Neuronal stem cell (in vitro differentiated cells): ENCODE measurements at regions not wholly inside any gene's neighbourhood (a gene's known extent, or its start where the extent isn't known, plus 50 kb on each side); places are given as distances from the start of the nearest gene placed in this dataset.

Experiments
- DNase-seq: peaks from one replicate; pipeline ENCODE4 v3.0.0-alpha.2; 2013; ENCODE audit warnings: low spot score
- H2AFZ ChIP-seq: one replicate; pipeline ENCODE4 v1.6.1; 2013; ENCODE audit warnings: mild to moderate bottlenecking, low read length, inconsistent platforms
- H2AK5ac ChIP-seq: 2 replicates; pipeline ENCODE4 v1.6.1; 2013; ENCODE audit warnings: low read depth, mild to moderate bottlenecking, inconsistent platforms, low read length, moderate library complexity, mixed read lengths
- H2BK120ac ChIP-seq: 2 replicates; pipeline ENCODE4 v1.6.1; 2013; ENCODE audit warnings: low read depth, mild to moderate bottlenecking, inconsistent platforms, low read length, moderate library complexity, mixed read lengths
- H2BK12ac ChIP-seq: one replicate; pipeline ENCODE4 v1.6.1; 2013; ENCODE audit warnings: low read length, inconsistent platforms
- H2BK15ac ChIP-seq: 2 replicates; pipeline ENCODE4 v1.6.1; 2013; ENCODE audit warnings: mild to moderate bottlenecking, low read length, inconsistent platforms, mixed read lengths
- H2BK5ac ChIP-seq: one replicate; pipeline ENCODE4 v1.6.1; 2013; ENCODE audit warnings: inconsistent platforms, mild to moderate bottlenecking, low read length, moderate library complexity
- H3K14ac ChIP-seq: one replicate; pipeline ENCODE4 v1.6.1; 2013; ENCODE audit warnings: low read length, inconsistent platforms
- H3K18ac ChIP-seq: 2 replicates; pipeline ENCODE4 v1.6.1; 2013; ENCODE audit warnings: low read length, inconsistent platforms
- H3K23ac ChIP-seq: 2 replicates; pipeline ENCODE4 v1.6.1; 2013; ENCODE audit warnings: low read depth, mild to moderate bottlenecking, mixed read lengths, low read length, inconsistent platforms; ENCODE audit not compliant: poor library complexity
- H3K27ac ChIP-seq: replicated peaks from 3 replicates; pipeline ENCODE4 v1.5.1; 2013; ENCODE audit warnings: low read length, inconsistent platforms
- H3K27me3 ChIP-seq, 3 experiments: 2 replicates each; pipeline ENCODE4 v1.6.1; 2013; ENCODE audit warnings: low read length in 3 of 3, mild to moderate bottlenecking in 2 of 3, inconsistent platforms in 1 of 3, low read depth in 1 of 3, mixed read lengths in 1 of 3, moderate library complexity in 1 of 3; ENCODE audit not compliant: control insufficient read depth in 3 of 3, insufficient read depth in 3 of 3
- H3K36me3 ChIP-seq, 2 donors: replicated peaks in 1 of 2; 2 replicates each; pipeline ENCODE4 v1.6.1; 2013; ENCODE audit warnings: low read length in 2 of 2; ENCODE audit not compliant: control insufficient read depth in 2 of 2, insufficient read depth in 2 of 2
- H3K4ac ChIP-seq: 2 replicates; pipeline ENCODE4 v1.6.1; 2013; ENCODE audit warnings: inconsistent platforms, mild to moderate bottlenecking, low read length, moderate library complexity
- H3K4me1 ChIP-seq, 2 donors: 1 replicate in 1 of 2; 2 replicates in 1 of 2; pipeline ENCODE4 v1.6.1; 2013; ENCODE audit warnings: low read length in 2 of 2, low read depth in 1 of 2; ENCODE audit not compliant: control insufficient read depth in 2 of 2, insufficient read depth in 1 of 2
- H3K4me2 ChIP-seq: one replicate; pipeline ENCODE4 v1.6.1; 2013; ENCODE audit warnings: mild to moderate bottlenecking, low read length, inconsistent platforms; ENCODE audit not compliant: insufficient read depth, poor library complexity, severe bottlenecking
- H3K4me3 ChIP-seq, 2 donors: 2 replicates each; pipeline ENCODE4 v1.5.1; 2013; ENCODE audit warnings: low read length in 2 of 2, mild to moderate bottlenecking in 2 of 2, inconsistent platforms in 1 of 2, moderate library complexity in 1 of 2
- H3K79me1 ChIP-seq: one replicate; pipeline ENCODE4 v1.6.1; 2013; ENCODE audit warnings: low read depth, mild to moderate bottlenecking, inconsistent platforms, low read length, moderate library complexity
- H3K9ac ChIP-seq: one replicate; pipeline ENCODE4 v1.6.1; 2013; ENCODE audit warnings: mild to moderate bottlenecking, low read depth, low read length, inconsistent platforms; ENCODE audit not compliant: poor library complexity
- H3K9me3 ChIP-seq, 2 donors: replicated peaks in 1 of 2; 2 replicates each; pipeline versions ENCODE3 to v1.6.1; 2013; ENCODE audit warnings: low read length in 2 of 2, mild to moderate bottlenecking in 2 of 2, inconsistent platforms in 1 of 2, low read depth in 1 of 2, mixed read lengths in 1 of 2, moderate library complexity in 1 of 2; ENCODE audit not compliant: control insufficient read depth in 2 of 2, insufficient read depth in 1 of 2
- H4K8ac ChIP-seq: one replicate; pipeline ENCODE4 v1.6.1; 2013; ENCODE audit warnings: low read depth, mild to moderate bottlenecking, inconsistent platforms, low read length, moderate library complexity
- H4K91ac ChIP-seq: one replicate; pipeline ENCODE4 v1.6.1; 2013; ENCODE audit warnings: low read length, low read depth, mild to moderate bottlenecking, inconsistent platforms; ENCODE audit not compliant: poor library complexity
- WGBS, 2 donors: extraction: QIAGEN DNeasy Blood & Tissue Kit; methylation state at CpG; one replicate each; pipeline ENCODE4 v1.1.7; 2013; ENCODE audit warnings: missing lambda C conversion rate in 2 of 2, mixed read lengths in 1 of 2; ENCODE audit not compliant: insufficient read length in 2 of 2, insufficient replicate concordance in 1 of 2; ENCODE audit errors: extremely low coverage in 2 of 2; 5-methylcytosine and 5-hydroxymethylcytosine counted together

GRCh38 chr5:6812800-6813731 lies 99.8 kb downstream of the TENT4A start:
- H3K4me1 ChIP-seq = no peaks in the 10 kb centered on the region
- no peak overlapping the region for H3K4me3 ChIP-seq
- no peak overlapping the region for H3K9ac ChIP-seq
- H4K8ac ChIP-seq = no peak overlapping the region
- no peak overlapping the region for H2BK12ac ChIP-seq
- H3K18ac ChIP-seq = no peak overlapping the region
- no peaks in the 10 kb centered on the region for H3K79me1 ChIP-seq
- no peak overlapping the region for H2BK120ac ChIP-seq
- no peak overlapping the region for H4K91ac ChIP-seq
- no peaks in the 10 kb centered on the region for H3K36me3 ChIP-seq
- H3K4me2 ChIP-seq = no peak overlapping the region
- peaks cover 0 to 4% (median 0%) of the 10 kb centered on the region in 3 experiments for H3K27me3 ChIP-seq
- no CpG with 5 or more reads among the region's 8 CpGs for WGBS, 2 donors
- no peak overlapping the region for H2BK5ac ChIP-seq
- H3K14ac ChIP-seq = no peak overlapping the region
- no peak overlapping the region for H3K27ac ChIP-seq
- no peak for DNase-seq
- no peak overlapping the region for H2BK15ac ChIP-seq
- H2AK5ac ChIP-seq = no peak overlapping the region
- H3K4ac ChIP-seq = no peak overlapping the region
- H2AFZ ChIP-seq = no peak overlapping the region
- H3K9me3 ChIP-seq = no peaks in the 10 kb centered on the region
- no peak overlapping the region for H3K23ac ChIP-seq

GRCh38 chr5:6814816-6815215 lies 101.6 kb downstream of the TENT4A start:
- no peak for DNase-seq

GRCh38 chr5:6818594-6819511 lies 105.6 kb downstream of the TENT4A start:
- no peak overlapping the region for H2BK5ac ChIP-seq
- WGBS, 2 donors = no CpG with 5 or more reads among the region's 14 CpGs

More at GRCh38 chr5:6814816-6815215, 101.6 kb downstream of the TENT4A start:
- H3K27me3 ChIP-seq = peaks cover 0 to 4% (median 0%) of the 10 kb centered on the region in 3 experiments
- no peak overlapping the region for H2AK5ac ChIP-seq
- no peak overlapping the region for H2BK15ac ChIP-seq
- H3K23ac ChIP-seq = no peak overlapping the region
- no peak overlapping the region for H2BK5ac ChIP-seq
- no peak overlapping the region for H2AFZ ChIP-seq
- no peaks in the 10 kb centered on the region for H3K36me3 ChIP-seq
- no peak overlapping the region for H3K4me2 ChIP-seq
- H3K79me1 ChIP-seq = no peaks in the 10 kb centered on the region
- WGBS, 2 donors = no CpG with 5 or more reads among the region's 5 CpGs
- H3K9ac ChIP-seq = no peak overlapping the region
- H3K27ac ChIP-seq = no peak overlapping the region
- no peak overlapping the region for H3K4ac ChIP-seq
- no peak overlapping the region for H3K14ac ChIP-seq
- no peak overlapping the region for H3K4me3 ChIP-seq
- H3K9me3 ChIP-seq = no peaks in the 10 kb centered on the region
- no peak overlapping the region for H2BK120ac ChIP-seq
- H3K18ac ChIP-seq = no peak overlapping the region
- no peak overlapping the region for H4K8ac ChIP-seq
- H3K4me1 ChIP-seq = peaks cover 0 to 7% of the 10 kb centered on the region in 2 donors
- no peak overlapping the region for H2BK12ac ChIP-seq
- H4K91ac ChIP-seq = no peak overlapping the region

More at GRCh38 chr5:6818594-6819511, 105.6 kb downstream of the TENT4A start:
- Histone ChIP-seq H4K8ac (no peak overlapping the region), H2BK120ac (no peak overlapping the region), H2BK12ac (no peak overlapping the region), H3K9ac (no peak overlapping the region), H3K9me3 (no peaks in the 10 kb centered on the region), H3K27ac (no peak overlapping the region), H3K23ac (no peak overlapping the region), H3K4me2 (no peak overlapping the region), H3K79me1 (no peaks in the 10 kb centered on the region), H3K36me3 (no peaks in the 10 kb centered on the region), H4K91ac (no peak overlapping the region), H3K4me1 (peaks cover 0 to 7% of the 10 kb centered on the region in 2 donors), H3K14ac (no peak overlapping the region), H2BK15ac (no peak overlapping the region), H3K18ac (no peak overlapping the region), H3K4me3 (no peak overlapping the region), H2AK5ac (no peak overlapping the region), H3K4ac (no peak overlapping the region), H2AFZ (no peak overlapping the region), H3K27me3 (peaks cover 0 to 4% (median 0%) of the 10 kb centered on the region in 3 experiments)
- no peak for DNase-seq
